GM19395 (cell line): ENCODE measurements at regions not wholly inside any gene's neighbourhood (a gene's known extent, or its start where the extent isn't known, plus 50 kb on each side); places are given as distances from the start of the nearest gene placed in this dataset.

Source experiments
- ATAC-seq: cut with Tn5 transposase; IDR thresholded peaks from one replicate; pipeline ENCODE4 v1.9.1; 2021; ENCODE audit warnings: mild to moderate bottlenecking, moderate library complexity; ENCODE audit not compliant: unreplicated experiment

GRCh38 chr5:171509467-171509866 lies 90.0 kb downstream of the FGF18 start:
- ATAC-seq, result no peak

- no peak for ATAC-seq
Measured at GRCh38 chr5:171512397-171512796, 93.0 kb downstream of the FGF18 start.

- no peak for ATAC-seq
Measured at GRCh38 chr5:171513591-171513990, 94.1 kb downstream of the FGF18 start.

DNA sequence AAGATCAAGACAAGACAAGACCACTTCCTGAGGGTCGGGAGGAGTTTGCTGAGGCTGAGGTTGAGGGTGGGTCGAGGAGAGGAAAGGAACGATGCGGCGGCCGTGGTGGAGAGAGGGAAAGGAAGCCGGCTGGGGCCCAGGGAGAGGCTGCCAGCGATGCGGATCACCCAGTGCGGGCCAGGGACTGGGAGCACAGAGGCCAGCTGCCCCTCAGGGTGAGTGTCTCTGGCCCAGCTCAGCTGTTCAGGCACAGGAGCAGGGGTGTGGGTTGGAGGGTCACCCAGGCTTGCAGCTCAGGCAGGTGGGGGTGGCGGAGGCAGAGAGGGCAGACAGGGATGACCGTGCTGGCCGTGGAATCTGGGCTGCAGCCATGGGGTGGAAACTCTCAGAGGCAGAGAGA lies 99.5 kb downstream of the FGF18 start:
- no peak for ATAC-seq

- no peak for ATAC-seq
Measured at GRCh38 chr5:171520300-171521174, 101.1 kb downstream of the FGF18 start.

DNA sequence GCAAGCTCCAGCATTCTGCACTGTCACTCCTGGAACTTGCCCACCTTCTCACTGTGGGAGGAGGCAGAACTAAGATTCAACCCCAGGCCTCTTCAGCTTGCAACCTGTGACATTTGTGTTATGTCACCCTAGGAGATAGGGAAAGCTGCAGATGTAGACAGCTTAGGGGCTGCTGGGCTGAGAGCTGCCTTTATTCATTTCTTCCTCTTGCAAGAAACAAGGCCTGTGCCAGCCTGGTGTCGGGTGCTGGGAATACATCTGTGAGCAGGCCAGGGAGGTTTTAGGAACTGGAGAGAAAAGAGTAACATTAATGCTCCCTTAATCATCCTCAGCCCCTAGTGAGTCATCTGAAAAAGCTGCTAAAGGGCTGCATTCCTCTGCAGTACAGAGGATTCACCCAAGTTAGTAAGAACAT lies 101.8 kb downstream of the FGF18 start:
- ATAC-seq, result no peak

GRCh38 chr5:171521679-171522078 lies 102.2 kb downstream of the FGF18 start:
- no peak for ATAC-seq

DNA sequence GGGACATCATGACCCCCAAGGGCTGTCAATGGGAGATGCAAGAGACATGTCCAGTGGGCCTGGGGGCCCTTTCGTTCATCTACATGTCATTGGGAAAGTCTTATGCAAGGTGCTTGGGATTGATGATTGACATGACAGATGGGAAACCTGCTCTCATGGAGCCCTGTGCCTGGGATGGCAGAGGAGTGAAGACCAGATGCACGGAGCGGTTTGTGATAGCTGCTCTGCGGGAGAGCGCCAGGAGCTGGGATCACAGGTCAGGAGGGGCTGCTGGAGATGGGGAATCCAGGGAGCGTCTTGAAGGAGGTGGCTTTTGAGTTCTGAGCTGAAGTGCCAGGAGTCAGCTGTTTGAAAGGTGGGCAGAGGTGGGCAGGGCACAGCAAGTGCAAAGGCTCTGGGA lies 104.3 kb downstream of the FGF18 start:
- no peak for ATAC-seq

- no peak for ATAC-seq
Measured at GRCh38 chr5:171524466-171524865, 105.0 kb downstream of the FGF18 start.

DNA sequence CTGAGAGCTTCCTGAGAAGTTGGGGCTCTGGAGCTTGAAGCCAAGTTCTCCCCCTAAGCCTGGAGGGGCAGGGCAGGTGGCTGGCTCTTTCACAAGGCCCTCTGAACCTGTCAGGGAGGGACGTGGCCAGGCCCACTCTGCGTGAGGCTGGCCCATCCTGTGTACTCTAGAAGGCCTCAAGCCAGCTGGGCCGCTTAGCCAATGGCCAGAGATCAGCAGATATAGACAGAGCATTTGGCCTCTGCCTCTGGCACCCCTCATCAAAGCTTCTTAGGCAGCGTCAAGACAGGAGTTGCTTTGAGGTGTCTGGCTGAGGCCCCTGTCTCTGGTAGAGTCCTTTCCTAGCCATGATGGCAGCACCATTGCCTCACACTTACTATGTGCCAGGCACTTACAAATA lies 105.6 kb downstream of the FGF18 start:
- ATAC-seq, result no peak

DNA sequence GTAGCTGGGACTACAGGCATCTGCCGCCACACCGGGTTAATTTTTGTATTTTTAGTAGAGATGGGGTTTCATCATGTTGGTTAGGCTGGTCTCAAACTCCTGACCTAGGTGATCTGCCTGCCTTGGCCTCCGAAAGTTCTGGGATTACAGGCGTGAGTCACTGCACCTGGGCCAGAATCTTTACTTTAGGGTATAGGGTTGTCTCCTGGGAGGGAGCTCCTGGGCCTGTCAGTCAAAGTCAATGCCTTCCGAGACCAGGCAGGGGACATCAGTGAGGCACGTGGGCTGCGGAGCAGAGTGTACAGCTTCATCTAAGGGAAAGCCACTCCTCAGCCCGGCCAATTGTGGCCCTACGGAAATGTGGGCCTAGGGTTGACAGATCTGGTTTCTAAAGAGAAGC lies 108.6 kb downstream of the FGF18 start:
- ATAC-seq, result no peak

- no peak for ATAC-seq
Measured at GRCh38 chr5:171528865-171529614, 109.6 kb downstream of the FGF18 start.

GRCh38 chr5:171531638-171532037 lies 112.2 kb downstream of the FGF18 start:
- ATAC-seq, result no peak

DNA sequence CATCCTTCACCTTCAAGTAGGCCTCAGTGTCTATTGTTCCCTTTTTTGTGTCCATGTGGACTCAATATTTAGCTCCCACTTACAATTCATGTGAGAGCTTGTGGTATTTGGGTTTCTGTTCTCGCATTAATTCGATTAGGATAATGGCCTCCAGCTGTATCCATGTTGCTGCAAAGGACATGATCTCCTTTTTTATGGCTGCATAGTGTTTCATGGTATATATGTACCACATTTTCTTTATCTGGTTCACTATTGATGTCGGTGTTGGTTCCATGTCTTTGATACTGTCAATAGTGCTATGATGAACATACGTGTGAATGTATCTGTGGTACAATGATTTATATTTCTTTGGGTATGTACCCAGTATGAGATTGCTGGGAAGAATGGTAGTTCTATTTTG lies 113.7 kb downstream of the FGF18 start:
- ATAC-seq, result no peak

DNA sequence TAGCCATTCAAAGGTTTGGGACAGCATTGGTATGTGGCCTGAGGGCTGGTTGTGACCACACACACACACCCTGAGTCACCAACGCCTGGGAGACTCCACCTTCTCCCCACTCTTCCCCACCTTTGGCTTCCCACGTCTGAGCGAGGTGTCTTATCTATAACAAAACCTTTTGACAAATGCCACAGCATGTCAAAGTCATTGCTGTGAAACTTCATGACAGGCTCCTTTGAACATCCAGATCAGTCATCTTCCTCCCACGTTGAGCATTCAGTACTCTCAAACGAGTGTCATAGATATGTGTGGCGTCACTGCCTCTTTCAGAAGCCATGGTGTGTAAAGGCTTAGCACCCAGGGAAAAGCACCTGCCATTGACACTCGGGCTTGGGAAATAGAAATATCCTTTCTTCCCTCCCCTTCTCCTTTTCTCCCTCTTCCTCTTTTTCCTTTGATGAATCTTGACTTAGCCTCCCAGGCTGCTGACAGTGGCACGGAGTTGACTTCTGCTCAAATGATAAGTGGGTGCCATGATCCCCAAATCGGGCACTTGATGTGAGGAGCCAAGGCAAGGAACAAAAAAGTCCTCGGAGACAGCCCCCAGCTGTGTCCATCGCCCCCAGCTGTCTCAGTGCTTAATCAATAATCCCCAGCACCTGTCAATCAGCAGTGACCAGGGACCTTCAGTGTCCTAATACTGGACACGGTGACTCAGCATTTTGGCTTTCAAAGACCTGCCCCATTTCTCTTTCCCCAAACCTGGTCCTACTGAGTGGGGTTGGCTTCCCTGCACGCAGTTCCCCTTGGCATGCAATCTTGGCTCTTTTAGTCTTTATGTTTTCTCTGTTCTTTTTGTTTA lies 114.8 kb downstream of the FGF18 start:
- no peak for ATAC-seq

DNA sequence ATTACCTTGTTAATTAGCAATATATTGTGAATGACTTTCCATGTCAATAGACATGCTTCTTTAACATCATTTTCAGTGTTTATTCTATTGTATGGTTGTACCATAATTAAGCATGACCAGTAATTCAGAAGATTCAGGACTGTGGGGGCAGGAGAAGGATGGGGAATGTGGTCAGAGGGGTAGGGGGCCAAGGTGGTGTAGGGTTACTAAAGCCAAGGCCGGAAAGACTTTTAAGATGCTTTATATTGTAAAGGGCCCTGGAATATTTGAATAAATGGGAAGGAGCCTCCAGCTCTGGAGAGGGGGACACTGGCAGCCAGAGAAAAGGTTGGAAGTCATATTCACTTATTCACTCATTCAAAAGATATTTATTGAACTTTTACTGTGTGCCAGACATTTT lies 115.7 kb downstream of the FGF18 start:
- no peak for ATAC-seq

GRCh38 chr5:171537070-171537849 lies 117.8 kb downstream of the FGF18 start:
- ATAC-seq, result no peak

DNA sequence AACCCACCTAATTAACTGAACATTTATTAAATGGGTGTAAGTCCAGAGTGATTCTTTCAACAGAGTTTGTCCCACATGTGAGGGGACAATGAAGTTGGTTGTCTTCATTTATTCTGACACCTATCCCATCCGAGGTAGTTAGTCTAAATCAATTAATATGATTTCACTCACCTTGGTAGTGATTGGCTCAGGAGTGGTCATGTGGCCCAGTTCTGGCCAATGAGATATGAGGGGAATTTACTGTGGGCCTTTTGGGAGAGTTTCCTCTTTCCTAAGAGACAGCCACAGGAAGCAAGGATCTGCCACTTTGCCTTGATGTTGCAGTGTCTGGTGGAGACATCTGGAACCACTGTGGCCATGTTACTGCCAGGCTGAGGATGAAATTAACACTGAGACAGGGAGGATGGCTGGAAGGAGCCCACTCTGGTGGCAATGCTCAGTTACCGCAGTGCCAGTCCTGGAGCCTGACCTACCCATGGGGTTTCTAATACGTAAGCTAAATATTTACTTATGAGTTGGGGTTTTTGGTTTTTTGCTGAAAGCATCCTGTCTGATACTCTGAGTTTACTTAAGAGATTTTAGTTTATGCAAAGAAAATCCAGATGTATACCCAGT lies 118.6 kb downstream of the FGF18 start:
- ATAC-seq, result no peak

DNA sequence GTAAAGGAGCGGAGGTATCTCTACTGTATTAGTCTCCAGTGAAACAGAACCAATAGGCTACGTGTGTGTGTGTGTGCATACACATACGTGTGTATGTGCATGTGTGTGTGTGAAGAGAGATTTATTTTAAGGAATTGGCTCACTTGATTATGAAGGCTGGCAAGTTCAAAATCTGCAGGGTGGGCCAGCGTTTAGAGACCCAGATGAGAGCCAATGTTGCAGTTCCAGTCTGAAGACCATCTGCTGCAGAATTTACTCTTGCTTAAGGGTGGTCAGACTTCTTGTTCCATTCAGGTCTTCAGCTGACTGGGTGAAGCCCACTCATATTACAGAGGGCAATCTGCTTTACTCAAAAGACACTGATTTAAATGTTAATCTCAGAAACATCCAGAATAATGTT lies 119.2 kb downstream of the FGF18 start:
- no peak for ATAC-seq

- no peak for ATAC-seq
Measured at GRCh38 chr5:171540865-171541264, 121.4 kb downstream of the FGF18 start.
